Vagina (tissue), 2 donors: ENCODE measurements at regions not wholly inside any gene's neighbourhood (a gene's known extent, or its start where the extent isn't known, plus 50 kb on each side); places are given as distances from the start of the nearest gene placed in this dataset.
A peak's percentile ranks its signal among the peaks of the same experiment; 100 is the strongest.

Source experiments
- CTCF ChIP-seq, 3 experiments: fragments of 450-650 bp in 2 of 3; fragments of 200-600 bp in 1 of 3; sonication (generic) in 1 of 3; IDR thresholded peaks; one replicate each; pipeline ENCODE4 v1.5.1; 2017 to 2019; ENCODE audit warnings: antibody characterized with exemption in 3 of 3, mild to moderate bottlenecking in 2 of 3, moderate library complexity in 2 of 3
- POLR2A ChIP-seq, 2 donors: fragments of 450-650 bp; IDR thresholded peaks; one replicate each; pipeline ENCODE4 v1.6.1; 2017; ENCODE audit warnings: antibody characterized with exemption in 2 of 2, mild to moderate bottlenecking in 2 of 2, moderate library complexity in 2 of 2
- POLR2AphosphoS5 ChIP-seq, 2 donors: sonication (generic); formaldehyde crosslinking; IDR thresholded peaks; one replicate each; pipeline ENCODE4 v1.9.0; 2017; ENCODE audit warnings: antibody characterized with exemption in 2 of 2, mild to moderate bottlenecking in 2 of 2, low read depth in 1 of 2; ENCODE audit not compliant: insufficient read depth in 1 of 2

- TF ChIP-seq CTCF (IDR thresholded peaks at IDR 0.05), result no peak
- TF ChIP-seq POLR2A (IDR thresholded peaks at IDR 0.05), result no peak
- peak; percentile 38 to 59 for TF ChIP-seq POLR2AphosphoS5 (IDR thresholded peaks at IDR 0.05; ENCODE audit: insufficient read depth in 1 of 2, low read depth in 1 of 2)
Observed at GRCh38 chr7:91357901-91358300, 93.7 kb downstream of the FZD1 start.
